ENCODE measurements at regions not wholly inside any gene's neighbourhood (a gene's known extent, or its start where the extent isn't known, plus 50 kb on each side); places are given as distances from the start of the nearest gene placed in this dataset.
"Not testable (repeated sequence)": the region's sequence is repeated elsewhere in the genome, so short reads cannot be mapped to it uniquely, and the experiment has no call there.

DNA sequence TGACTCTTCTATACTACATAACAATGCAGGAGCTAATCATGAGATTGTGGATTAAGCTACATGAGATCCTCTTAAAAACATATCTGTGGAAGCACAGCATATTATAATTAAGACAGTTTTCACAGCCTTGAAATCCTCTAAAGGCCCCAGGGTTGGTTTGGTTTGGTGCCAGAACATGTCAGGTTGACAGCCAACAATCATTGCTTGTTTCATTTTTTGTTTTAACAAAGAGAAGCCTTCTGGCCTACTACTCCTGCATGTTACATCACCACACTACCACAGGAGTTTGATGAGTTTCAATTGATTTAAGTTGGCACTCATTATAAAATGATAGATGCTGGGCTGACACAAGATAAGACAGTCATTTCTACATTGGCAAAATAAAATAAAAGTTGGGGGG, 255.9 kb upstream of the ERBB4 start:
- Histone ChIP-seq H3K4me3 (ENCODE audit: low read length) (no peak overlapping the region), H3K4me2 (ENCODE audit: low read length) (no peak overlapping the region), H3F3A (ENCODE audit: low read length, unreplicated experiment) (no peaks in the 10 kb centered on the region), H3K9me3 (ENCODE audit: low read length) (no peaks in the 10 kb centered on the region), H4K20me1 (ENCODE audit: low read length) (no peaks in the 10 kb centered on the region), H3K9me2 (replicated peaks; ENCODE audit: low read length) (no peaks in the 10 kb centered on the region), H2AFZ (ENCODE audit: low read length) (no peak overlapping the region), H3K79me2 (ENCODE audit: low read length) (no peaks in the 10 kb centered on the region), H3K9ac (ENCODE audit: low read length) (no peak overlapping the region), H3K36me3 (ENCODE audit: low read depth, low read length) (no peaks in the 10 kb centered on the region), H3K4me1 (ENCODE audit: insufficient read depth, low read length) (peaks cover 8% of the 10 kb centered on the region; the same call in 1 of the 2 replicates), H3K27ac (ENCODE audit: low read length) (no peak overlapping the region), H3K27me3 (ENCODE audit: low read length) (no peaks in the 10 kb centered on the region)
- BruUV-seq (replicated peaks) = no TSS peak
- ATAC-seq (no peak), DNase-seq (no peak)
- TF ChIP-seq, protein P1, sequence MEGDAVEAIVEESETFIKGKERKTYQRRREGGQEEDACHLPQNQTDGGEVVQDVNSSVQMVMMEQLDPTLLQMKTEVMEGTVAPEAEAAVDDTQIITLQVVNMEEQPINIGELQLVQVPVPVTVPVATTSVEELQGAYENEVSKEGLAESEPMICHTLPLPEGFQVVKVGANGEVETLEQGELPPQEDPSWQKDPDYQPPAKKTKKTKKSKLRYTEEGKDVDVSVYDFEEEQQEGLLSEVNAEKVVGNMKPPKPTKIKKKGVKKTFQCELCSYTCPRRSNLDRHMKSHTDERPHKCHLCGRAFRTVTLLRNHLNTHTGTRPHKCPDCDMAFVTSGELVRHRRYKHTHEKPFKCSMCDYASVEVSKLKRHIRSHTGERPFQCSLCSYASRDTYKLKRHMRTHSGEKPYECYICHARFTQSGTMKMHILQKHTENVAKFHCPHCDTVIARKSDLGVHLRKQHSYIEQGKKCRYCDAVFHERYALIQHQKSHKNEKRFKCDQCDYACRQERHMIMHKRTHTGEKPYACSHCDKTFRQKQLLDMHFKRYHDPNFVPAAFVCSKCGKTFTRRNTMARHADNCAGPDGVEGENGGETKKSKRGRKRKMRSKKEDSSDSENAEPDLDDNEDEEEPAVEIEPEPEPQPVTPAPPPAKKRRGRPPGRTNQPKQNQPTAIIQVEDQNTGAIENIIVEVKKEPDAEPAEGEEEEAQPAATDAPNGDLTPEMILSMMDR (conservative IDR thresholded peaks at IDR 0.05; ENCODE audit: low read depth, low read length) = no peak
- TF ChIP-seq EZH2phosphoT487 (IDR thresholded peaks at IDR 0.05; ENCODE audit: borderline replicate concordance, low read length) (no peak), EZH2 (IDR thresholded peaks at IDR 0.05; ENCODE audit: low read length, unreplicated experiment) (no peak)
- intact Hi-C loops (cut with micrococcal nuclease) = no loop called here
- CTCF ChIA-PET = no interaction called here
- POLR2A ChIA-PET (ENCODE audit: unreplicated experiment) = no interaction called here

DNA sequence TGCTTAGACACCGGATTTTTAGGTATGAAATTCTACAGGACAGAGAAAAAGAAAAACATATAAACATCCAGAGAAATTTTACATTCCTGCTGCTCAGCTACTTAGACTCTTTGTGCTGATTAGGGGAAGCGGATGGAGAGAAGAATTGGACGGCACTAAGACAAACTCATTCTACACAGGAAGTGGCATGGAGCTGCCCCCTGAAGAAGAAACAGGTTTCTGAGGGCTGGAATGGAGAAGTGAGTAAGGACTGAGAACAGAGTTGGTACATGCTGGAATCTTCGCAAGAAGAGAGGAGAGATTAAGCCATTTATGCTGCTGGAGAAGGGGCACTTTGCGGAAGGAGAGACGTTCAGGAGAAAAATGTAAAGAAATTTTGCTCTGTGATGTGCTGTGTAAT, 253.0 kb upstream of the ERBB4 start:
- Histone ChIP-seq H3K9me3 (ENCODE audit: low read length) (no peaks in the 10 kb centered on the region), H3K36me3 (ENCODE audit: low read depth, low read length) (no peaks in the 10 kb centered on the region), H4K20me1 (ENCODE audit: low read length) (no peaks in the 10 kb centered on the region), H3K27ac (ENCODE audit: low read length) (no peak overlapping the region), H3K4me2 (ENCODE audit: low read length) (no peak overlapping the region), H3K4me1 (ENCODE audit: insufficient read depth, low read length) (no peaks in the 10 kb centered on the region), H3K4me3 (ENCODE audit: low read length) (no peak overlapping the region), H3K79me2 (ENCODE audit: low read length) (no peaks in the 10 kb centered on the region), H2AFZ (ENCODE audit: low read length) (no peak overlapping the region), H3K27me3 (ENCODE audit: low read length) (no peaks in the 10 kb centered on the region), H3K9me2 (replicated peaks; ENCODE audit: low read length) (no peaks in the 10 kb centered on the region), H3K9ac (ENCODE audit: low read length) (no peak overlapping the region), H3F3A (ENCODE audit: low read length, unreplicated experiment) (no peaks in the 10 kb centered on the region)
- ATAC-seq (no peak), DNase-seq (no peak)
- intact Hi-C loops (cut with micrococcal nuclease) = no loop called here
- no TSS peak for BruUV-seq (replicated peaks)
- POLR2A ChIA-PET (ENCODE audit: unreplicated experiment) = no interaction called here
- CTCF ChIA-PET = no interaction called here
- no peak for TF ChIP-seq EZH2phosphoT487 (IDR thresholded peaks at IDR 0.05; ENCODE audit: borderline replicate concordance, low read length)
- TF ChIP-seq, protein P1 (conservative IDR thresholded peaks at IDR 0.05; ENCODE audit: low read depth, low read length) = no peak
- no peak for TF ChIP-seq EZH2 (IDR thresholded peaks at IDR 0.05; ENCODE audit: low read length, unreplicated experiment)

DNA sequence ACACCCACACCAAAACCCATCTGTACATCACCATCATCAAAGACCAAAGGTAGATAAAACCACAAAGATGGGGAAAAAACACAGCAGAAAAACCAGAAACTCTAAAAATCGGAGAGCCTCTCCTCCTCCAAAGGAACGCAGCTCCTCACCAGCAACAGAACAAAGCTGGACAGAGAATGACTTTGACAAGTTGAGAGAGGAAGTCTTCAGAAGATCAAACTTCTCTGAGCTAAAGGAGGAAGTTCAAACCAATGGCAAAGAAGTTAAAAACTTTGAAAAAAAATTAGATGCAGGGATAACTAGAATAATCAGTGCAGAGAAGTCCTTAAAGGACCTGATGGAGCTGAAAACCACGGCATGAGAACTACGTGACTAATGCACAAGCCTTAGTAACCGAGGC, 247.5 kb upstream of the ERBB4 start:
- BruUV-seq (replicated peaks); H2AFZ ChIP-seq (ENCODE audit: low read length); H3K4me1 ChIP-seq (ENCODE audit: insufficient read depth, low read length); POLR2A ChIA-PET (ENCODE audit: unreplicated experiment); CTCF ChIA-PET; H3K9me2 ChIP-seq (replicated peaks; ENCODE audit: low read length); H3K27ac ChIP-seq (ENCODE audit: low read length); H3K9me3 ChIP-seq (ENCODE audit: low read length); H3K4me2 ChIP-seq (ENCODE audit: low read length); H3K36me3 ChIP-seq (ENCODE audit: low read depth, low read length); DNase-seq; H3K4me3 ChIP-seq (ENCODE audit: low read length); H3K9ac ChIP-seq (ENCODE audit: low read length); intact Hi-C loops (cut with micrococcal nuclease); H4K20me1 ChIP-seq (ENCODE audit: low read length); H3F3A ChIP-seq (ENCODE audit: low read length, unreplicated experiment); H3K79me2 ChIP-seq (ENCODE audit: low read length); ATAC-seq; H3K27me3 ChIP-seq (ENCODE audit: low read length): not testable (repeated sequence)

All from PC-3 (cell line).